Head of caudate nucleus (tissue), 42 donors: ENCODE measurements at regions not wholly inside any gene's neighbourhood (a gene's known extent, or its start where the extent isn't known, plus 50 kb on each side); places are given as distances from the start of the nearest gene placed in this dataset.
"Not testable (repeated sequence)": the region's sequence is repeated elsewhere in the genome, so short reads cannot be mapped to it uniquely, and the experiment has no call there.

Experiments used
- DNase-seq, 42 donors: peaks; one replicate each; pipeline versions ENCODE4 v3.0.0 to v3.0.0-alpha.2; 2020 to 2021; ENCODE audit warnings: mixed read lengths in 7 of 42
- intact Hi-C: fragments of 100-400 bp; cut with DNase I; formaldehyde crosslinking; loops from one replicate; pipeline ENCODE4 v1.15.0; 2022

DNA sequence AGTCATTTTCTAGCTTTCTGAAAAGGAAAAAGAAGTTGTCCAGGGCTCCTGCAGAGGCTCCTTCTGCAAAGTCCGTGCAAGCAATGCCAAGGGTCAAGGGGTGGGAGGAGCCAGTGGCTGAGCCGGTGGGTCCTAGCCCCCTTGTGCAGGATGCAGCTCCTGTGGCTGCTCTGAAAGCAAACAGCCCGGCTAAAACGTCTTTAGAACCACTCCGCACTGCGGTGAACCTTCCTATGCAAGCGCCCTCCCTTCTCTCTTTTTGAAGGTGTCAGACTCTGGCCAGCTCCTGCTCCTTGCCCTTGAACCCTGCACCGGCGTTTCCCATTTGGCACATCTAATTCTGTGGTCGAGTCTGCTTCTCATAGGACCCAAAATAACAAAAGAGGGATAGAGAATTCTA lies 183.1 kb downstream of the UACA start:
- no peak for DNase-seq

DNA sequence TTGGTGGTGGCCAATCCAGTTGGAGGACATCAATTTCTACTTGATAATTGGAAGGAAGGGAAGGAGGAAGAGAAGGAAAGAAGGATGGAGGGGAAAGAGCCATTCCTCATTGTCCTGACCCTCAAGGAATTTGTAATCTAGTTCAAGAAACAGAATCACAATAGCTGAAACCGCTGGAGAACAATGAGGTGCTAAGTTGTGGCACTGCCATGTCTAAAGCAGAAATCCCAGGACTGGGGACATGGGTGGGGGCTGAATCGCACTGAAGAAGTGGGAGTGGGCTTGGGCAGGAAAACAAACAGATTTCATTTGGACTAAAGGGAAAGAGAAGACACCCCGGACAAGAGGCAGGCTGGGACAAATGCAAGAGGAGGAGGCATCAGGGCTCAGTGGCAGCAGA lies 183.6 kb downstream of the UACA start:
- intact Hi-C loops, result no loop called here
- DNase-seq, result no peak

More for the DNA sequence above, 183.1 kb downstream of the UACA start:
- intact Hi-C loops, result no loop called here

- DNase-seq, result no peak
- intact Hi-C loops, result no loop called here
Observed at GRCh38 chr15:70578196-70578595, 185.2 kb downstream of the UACA start.

- DNase-seq, result no peak
- intact Hi-C loops, result no loop called here
Observed at GRCh38 chr15:70576696-70577095, 186.7 kb downstream of the UACA start.

DNA sequence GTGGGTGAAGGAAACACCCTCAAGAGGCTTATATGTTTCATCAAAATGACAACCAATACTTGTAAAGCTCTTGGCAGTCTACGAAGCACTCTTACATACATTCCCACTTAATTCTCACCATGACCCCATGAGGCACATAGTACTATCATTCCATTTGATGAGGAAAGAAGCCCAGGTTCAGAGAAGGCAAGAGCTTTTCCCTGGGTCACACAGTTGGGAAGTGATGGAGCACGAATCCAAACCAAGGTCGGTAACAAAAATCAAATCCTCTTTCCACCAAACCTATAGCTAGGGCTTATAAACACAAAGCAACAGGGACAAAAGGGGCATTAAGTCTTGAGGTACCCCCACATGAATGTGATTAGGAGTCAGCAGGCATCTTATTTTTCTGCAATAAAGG lies 187.1 kb downstream of the UACA start:
- no peak for DNase-seq
- intact Hi-C loops, result no loop called here

GRCh38 chr15:70575231-70576226 lies 187.8 kb downstream of the UACA start:
- no peak for DNase-seq
- intact Hi-C loops, result no loop called here

DNA sequence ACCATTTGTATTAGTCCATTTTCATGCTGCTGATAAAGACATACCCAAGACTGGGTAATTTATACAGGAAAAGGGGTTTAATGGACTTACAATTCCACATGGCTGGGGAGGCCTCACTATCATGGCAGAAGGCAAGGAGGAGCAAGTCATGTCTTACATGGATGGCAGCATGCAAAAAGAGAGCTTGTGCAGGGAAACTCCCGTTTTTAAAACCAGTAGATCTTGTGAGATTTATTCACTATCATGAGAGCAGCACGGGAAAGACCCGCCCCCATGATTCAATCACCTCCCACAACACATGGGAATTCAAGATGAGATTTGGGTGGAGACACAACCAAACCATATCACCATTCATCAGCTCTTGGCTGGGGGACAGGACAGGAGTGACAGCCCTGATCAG lies 189.0 kb downstream of the UACA start:
- DNase-seq, intact Hi-C loops: not testable (repeated sequence)

DNA sequence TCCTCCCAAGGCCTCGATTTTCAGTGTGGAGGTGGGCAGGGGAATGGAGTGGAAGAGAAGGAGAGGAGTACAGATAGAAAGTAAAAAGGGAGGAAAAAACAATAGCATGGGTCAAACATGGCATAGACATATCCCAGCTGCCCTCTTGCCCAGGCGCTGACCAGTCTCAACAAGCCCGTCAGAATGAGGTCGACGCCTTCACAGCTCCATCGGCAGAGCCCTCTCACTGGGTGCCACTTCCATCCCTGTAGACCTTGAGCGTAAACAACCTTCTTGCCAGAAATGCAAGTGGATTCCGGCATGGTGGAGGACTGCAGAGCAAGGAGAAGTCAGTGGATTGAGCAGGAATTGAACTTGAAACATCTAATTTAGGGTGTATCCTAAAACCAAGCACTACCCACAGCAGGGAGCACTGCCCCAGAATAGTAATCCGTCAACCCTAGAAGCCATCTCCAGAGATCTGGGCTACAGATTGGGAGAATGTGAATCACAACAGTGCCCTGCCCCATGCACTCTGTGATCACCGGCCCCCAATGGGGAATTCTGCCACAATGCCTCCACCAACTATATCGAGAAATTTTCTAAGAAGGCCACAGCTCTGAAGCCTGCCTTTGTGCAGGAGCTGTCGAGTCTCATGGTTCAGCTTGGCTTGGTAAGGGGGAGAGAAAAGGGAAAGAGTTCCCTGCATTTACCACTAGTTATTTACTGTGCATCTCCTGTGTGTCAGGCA lies 190.1 kb downstream of the UACA start:
- intact Hi-C loops, result no loop called here
- DNase-seq, result no peak

DNA sequence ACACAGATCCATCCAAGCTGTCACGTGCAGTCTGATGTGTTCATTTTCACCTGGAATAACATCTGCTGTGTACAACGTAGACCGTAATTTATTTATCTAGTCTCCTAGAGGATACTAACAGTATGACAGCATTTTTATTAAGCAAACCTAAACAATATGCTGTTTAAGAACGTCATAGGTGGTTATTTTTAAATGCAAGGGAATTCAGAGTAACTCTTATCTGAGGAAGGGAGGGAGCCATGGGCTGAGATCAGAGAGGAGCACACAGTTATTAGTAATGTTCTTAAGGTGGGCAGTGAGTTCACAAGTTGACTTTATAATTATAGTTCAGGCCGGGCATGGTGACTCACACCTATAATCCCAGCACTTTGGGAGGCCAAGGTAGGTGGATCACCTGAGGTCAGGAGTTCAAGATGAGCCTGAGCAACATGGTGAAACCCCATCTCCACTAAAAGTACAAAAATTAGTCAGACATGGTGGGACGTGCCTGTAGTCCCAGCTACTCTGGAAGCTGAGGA lies 193.6 kb downstream of the UACA start:
- intact Hi-C loops, result no loop called here
- DNase-seq, result peak in 4 of 42 donors; percentile 6 to 49 (median 16)

- DNase-seq, result peak in 30 of 42 donors; percentile 11 to 70 (median 44)
- intact Hi-C loops, result no loop called here
Observed at GRCh38 chr15:70569091-70569713, 194.2 kb downstream of the UACA start.

DNA sequence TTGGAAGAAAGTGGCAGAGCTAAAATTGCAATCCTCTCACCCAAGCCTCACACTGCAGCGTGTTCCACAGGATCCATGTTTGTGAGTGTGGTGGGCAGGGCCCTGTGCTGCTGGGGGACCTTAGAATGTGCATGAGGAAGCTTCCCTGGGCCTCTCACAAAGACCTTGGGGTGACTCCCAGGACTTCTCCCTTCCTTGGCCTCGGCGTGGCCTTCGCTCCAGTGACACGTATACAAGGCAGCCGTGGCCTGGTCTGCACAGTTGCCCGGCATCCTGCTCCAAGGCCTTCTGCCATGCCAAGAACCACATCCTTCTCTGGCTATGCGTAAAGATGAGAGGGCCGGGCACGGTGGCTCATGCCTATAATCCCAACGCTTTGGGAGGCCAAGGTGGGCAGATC lies 196.4 kb downstream of the UACA start:
- DNase-seq, result no peak
- intact Hi-C loops, result no loop called here

DNA sequence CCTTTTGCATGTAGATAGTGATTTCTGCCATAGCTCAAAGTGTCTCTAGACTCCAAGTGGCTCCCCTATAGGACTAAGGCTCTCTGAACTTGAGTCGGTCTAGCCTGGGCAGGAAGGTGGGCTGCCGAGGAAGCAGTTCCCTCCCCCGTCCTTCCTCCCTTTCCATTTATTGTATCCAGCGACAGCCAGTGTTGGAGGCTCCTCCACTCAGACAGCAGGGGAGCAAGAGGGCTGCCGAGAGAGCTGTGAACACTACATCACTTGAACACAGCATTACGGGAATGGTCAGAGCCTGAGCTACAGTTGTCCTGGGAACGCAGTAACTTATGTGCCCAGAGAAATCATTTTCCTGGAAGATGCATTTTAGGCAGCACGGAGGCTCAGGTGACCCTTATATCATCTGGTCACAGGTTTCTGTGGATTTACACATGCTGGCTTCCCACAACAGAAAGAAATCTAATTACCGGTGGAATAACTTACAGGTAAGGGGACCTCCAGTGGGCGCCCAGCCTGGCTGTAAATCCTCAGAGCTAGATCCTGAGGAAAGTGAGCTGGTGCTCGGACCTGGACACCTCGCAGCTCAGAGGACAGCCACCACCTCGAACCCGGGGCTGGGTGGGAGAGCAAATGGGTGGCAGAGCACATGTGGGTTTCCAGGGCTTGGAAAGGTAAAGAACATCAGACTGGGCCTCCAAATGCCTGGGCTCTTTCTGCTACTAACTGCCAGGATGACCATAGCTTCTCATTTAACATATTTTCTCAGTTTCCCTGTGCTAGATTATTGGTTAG lies 197.1 kb downstream of the UACA start:
- intact Hi-C loops, result no loop called here
- peak in 2 of 42 donors; percentile 8 to 24 for DNase-seq

DNA sequence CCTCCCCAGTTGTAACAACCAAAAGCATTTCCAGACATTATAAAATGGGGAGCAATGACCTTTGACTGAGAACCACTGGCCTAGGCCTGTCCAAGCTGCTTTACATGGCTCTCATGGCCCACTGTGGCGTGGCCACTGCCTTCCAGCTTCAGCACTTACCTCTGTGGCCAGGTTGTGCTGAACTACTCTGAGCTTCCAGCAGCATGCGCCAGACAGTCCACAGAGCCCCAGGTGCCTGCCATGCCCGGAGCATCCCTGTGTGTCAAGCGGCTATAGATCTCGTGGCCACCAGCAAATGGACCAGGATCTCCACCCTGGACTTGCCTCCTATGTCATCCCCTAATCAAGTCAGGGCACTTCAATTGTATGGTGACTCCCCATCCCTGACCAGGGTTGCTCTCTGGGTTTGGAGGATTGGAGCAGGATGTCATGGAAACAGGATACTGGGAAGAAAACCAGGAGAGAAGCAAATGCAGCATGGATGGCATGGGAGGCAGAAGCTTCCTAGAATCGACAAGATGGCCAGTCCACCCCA lies 199.7 kb downstream of the UACA start:
- intact Hi-C loops, result no loop called here
- no peak for DNase-seq

DNA sequence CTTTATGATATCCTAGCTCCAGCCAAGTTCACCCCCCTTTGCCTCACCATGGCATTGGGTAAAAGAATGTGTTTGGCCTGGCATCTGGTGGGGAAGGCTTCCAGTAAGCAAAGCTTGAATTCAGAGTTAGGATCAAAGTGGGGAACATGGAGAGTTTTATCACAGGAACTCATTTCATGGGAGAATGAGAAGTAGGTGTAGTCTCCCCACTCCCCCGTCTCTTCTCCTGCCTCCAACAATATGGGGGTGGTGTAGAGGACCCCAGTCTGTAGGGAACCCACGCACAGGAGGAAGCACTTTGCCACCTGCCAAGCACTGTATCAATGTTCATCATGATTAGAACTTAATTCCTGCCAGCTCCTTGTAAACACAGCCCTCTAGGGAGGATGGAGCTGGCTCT lies 200.5 kb downstream of the UACA start:
- peak in 1 of 42 donors; percentile 3 for DNase-seq
- intact Hi-C loops, result no loop called here

- DNase-seq, result no peak
- intact Hi-C loops, result no loop called here
Observed at GRCh38 chr15:70561885-70562284, 201.5 kb downstream of the UACA start.

DNA sequence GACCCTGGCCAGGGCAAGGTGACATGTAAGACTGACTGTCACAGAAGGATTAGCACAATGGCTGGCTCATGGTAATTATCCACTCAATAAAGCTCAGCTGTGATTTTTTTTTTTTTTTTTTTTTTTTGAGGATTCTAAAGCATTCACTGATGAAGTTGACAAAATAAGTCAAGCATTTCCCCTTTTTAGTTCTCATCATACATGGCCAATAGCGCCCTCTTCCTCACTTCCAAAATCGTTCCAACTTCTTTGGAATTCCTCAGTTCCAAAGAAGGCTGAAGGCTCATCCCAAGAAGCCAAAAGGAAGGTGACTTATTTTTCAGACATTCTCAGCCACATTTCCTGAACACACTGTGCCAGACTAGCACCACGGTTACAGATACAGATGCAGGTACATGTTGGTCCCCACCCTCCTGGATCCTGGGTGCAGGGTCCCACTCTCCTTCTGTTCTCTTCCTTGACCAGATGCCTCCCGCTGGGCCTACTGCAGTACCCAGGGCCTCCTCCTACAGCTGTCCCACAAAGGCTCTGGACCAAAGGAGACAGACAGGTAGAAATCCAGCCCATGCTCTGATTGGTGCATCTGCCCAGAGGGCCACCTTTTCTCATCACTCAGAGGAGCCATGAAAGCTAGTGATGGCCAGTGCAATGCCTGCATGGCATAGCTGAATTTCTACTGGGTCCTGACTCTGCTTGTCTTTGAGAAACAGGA lies 202.6 kb downstream of the UACA start:
- DNase-seq, result no peak
- intact Hi-C loops, result no loop called here

DNA sequence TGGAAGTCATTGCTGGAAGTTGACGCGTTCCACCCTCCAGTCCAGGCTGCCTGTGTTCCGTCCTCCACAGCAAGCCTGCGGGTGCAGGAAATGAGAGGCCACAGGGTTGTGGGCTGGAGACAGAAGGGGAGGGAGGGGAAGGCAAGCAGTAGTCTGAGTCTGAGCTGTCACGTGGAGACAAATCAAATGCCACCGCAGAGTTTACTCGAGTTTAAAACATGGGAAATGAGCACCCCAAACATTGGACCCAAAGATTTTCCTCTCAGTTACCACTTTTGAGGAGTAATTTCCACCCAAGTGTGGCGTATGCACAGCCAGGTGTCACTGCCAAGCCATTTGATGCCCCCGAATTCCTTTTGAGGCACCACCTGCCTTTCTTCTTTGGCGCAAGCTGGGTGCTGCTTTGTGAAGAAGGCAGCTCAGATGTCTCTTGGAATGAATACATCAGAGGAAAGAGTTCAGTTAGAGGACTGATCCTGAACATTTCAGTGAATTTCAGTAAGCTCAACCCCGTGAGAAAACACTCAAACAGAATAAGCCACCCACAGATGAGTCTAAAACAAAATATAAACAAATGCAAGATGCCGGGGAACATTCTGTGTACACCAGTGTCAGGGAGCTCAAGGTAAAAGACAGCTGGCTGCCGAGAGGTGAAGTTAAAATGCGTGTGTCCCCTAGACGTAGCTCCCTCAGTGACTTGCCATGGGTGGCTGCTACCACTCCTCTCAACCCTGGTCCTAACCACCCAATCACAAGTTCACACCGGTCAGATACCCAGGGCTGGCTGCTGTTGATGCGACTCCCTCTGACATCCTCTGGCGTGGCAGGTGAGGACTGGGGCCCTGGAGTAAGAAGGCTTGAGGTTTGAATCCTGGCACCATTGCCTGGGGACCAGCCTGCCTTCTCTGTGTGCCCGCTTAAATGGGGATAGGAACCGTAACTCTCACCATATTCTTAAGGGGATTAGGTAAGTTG lies 203.8 kb downstream of the UACA start:
- peak in 18 of 42 donors; percentile 6 to 50 (median 24) for DNase-seq
- intact Hi-C loops, result no loop called here
